ENCODE measurements at regions not wholly inside any gene's neighbourhood (a gene's known extent, or its start where the extent isn't known, plus 50 kb on each side); places are given as distances from the start of the nearest gene placed in this dataset.

GRCh38 chr6:109292420-109292819, 89.8 kb downstream of the CD164 start:
- TF ChIP-seq FOXM1 (IDR thresholded peaks at IDR 0.05; ENCODE audit: borderline replicate concordance, low read depth) (no peak), RAD21 (IDR thresholded peaks at IDR 0.05; ENCODE audit: low read depth) (no peak), EP300 (IDR thresholded peaks at IDR 0.05; ENCODE audit: borderline replicate concordance) (no peak), REST (IDR thresholded peaks at IDR 0.05; ENCODE audit: low read depth) (no peak), MAX (IDR thresholded peaks at IDR 0.05) (no peak)
